ENCODE measurements at regions not wholly inside any gene's neighbourhood (a gene's known extent, or its start where the extent isn't known, plus 50 kb on each side); places are given as distances from the start of the nearest gene placed in this dataset.
"Not testable (repeated sequence)": the region's sequence is repeated elsewhere in the genome, so short reads cannot be mapped to it uniquely, and the experiment has no call there.

DNA sequence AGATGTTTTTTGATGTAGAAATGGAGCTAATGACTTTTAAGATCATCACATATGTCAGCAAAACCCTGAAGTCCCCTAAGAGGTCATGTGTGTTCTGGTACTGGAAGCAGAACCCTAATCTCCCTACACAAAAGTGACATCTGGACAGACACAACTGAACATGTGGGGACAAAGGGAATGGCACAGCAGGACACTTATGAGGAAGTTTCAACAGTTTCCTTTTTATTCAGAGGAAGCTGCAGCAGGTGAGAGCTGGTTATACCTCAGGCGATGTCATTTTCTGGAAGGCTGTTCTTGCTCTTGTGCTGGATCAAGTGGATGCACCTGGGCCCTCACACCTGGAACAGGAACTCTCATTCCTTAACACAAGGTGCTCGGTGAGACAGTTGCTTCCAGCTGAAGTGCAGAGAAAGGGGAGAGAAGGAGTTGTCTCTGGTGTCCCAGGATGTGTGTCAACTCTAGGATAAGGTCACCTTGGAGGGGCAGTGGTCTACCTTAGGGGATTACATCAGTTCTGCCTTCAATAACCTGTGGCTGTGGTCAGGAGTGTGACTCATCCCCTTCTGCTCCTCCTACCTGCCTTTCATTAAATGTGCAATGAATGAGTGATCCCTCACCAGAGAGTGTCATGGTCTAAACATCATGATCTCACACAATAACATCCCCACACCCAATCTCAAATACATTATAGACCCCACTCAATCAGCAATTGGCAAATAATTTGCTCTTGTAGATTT is 463.4 kb downstream of the TMEM121 start:
- peak; percentile 51 for DNase-seq

DNA sequence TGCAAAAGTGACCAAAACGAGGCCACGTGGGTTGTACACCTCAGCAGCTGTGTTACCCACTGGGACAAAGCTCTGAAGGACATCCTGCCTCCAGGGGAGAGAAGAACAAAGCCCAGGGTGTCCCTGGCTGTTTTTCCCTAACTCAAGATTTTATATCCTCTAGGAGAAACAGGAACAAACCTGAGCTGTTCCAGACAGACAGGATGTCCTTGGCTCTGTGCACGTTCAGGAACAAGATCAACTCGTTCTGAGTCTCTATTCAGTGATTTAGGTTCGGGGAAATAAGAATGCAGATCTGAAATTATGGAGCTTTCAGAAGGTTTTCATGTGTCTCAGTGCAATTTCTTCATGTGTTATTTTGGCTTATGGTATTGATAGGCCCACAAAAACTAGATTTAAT is 465.3 kb downstream of the TMEM121 start:
- DNase-seq: not testable (repeated sequence)

DNA sequence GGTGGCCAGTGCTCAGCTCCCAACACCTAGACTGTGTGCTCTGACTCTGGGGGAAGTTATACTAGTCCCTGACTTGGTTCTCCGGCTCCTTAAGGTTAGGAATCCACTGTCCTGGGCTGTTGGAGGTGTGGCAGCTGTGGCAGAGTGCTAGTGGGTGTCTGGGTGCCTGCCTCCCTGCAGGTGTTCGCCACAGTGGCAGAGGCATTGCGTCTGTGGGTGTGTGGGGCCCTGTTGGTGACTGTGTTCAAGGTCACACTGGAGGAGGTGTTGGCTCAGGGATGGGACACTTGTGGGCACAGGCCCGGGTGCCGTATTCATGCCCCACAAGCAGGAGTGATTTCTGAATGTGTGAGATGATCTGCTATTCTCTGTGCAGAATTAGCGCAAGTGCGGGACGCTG is 467.4 kb downstream of the TMEM121 start:
- DNase-seq: no peak

DNA sequence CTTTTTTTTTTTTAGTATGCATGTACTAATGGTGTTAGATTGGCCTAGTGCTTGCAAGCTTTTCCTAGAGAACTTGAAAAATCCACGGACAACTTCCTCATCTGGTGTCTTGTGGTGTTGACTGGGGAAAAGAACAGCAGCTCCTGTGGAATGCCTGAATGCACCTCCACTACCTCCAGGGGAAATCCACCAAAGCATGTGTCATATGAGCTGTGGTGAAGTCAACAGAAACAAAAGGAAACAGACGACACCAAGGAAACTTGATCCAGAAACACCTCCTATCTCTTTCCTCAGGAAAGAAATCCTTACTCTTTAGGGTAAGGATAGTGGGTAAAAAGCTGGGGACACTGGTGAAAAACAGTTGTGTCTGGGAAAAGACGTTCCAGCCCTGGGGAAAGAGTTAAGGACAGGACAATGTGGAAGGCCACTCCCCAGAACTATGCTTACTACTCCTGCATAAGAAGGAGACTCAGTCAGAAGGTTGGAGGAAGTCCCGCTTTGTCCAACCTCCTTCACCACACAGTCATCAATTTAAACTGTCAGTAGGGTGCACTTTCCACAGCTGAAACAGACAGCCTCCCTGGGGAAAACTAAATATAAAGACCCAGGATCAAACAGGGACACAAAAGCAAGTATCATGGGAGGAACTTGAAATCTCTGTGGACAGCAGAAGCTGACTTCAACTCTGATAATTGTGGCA is 468.8 kb downstream of the TMEM121 start:
- not testable (repeated sequence) for DNase-seq

DNA sequence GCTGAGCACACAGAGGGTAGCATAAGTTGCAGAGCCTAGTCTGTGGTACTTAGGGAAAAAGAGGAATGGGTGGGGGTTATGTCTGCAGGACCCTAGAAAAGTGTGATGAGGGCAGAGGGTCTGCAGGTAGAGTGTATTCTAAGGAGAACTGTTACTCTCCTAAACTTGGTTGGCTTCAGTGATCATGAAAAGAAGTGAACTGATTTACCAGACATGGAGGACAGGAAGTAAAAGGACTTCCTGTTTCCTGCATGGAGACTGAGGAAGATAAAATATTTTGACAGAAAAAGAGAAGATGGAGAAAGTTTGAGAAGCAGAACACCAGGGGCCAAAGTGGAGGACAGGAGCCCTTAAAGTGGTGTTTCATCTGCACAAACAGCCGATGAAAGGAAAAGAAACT is 472.2 kb downstream of the TMEM121 start:
- DNase-seq: not testable (repeated sequence)

DNA sequence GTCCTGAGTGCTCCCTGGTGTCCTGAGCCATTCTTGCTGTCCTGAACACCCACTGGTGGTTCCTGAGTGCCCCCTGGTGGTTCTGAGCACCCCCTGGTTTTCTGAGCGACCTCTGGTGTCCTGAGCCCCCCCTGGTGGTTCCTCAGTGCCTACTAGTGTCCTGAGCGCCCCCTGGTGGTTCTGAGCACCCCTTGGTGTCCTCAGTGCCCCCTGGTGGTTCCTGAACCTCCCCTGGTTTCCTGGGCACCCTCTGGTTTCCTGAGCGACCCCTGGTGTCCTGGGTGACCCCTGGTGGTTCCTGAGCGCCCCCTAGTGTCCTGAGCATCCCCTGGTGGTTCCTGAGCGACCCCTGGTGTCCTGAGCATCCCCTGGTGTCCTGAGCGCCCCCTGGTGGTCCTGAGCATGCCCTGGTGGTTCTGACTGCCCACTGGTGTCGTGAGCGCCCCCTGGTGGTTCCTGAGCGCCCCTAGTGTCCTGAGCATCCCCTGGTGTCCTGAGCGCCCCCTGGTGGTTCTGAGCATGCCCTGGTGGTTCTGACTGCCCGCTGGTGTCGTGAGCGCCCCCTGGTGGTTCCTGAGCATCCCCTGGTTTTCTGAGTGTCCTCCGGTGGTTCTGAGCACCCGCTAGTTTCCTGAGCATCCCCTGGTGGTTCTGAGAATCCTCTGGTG is 473.1 kb downstream of the TMEM121 start:
- DNase-seq: peak; percentile 73

DNA sequence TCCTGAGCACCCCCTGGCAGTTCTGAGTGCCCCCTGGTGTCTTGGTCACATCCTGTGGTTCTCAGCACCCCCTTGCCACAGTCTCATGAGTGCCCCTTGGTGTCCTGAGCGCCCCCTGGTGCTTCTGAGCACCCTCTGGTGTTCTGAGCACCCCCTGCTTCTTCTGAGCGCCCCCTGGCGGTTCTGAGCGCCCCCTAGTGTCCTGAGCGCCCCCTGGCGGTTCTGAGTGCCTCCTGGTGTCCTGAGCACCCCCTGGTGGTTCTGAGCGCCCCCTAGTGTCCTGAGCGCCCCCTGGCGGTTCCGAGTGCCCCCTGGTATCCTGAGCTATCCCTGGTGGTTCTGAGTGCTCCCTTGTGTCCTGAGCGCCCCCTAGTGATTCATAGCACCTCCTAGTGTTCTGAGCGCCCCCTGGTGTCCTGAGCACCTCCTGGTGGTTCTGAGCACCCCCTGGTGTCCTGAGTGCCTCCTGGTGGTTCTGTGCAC is 473.7 kb downstream of the TMEM121 start:
- DNase-seq: not testable (repeated sequence)

DNA sequence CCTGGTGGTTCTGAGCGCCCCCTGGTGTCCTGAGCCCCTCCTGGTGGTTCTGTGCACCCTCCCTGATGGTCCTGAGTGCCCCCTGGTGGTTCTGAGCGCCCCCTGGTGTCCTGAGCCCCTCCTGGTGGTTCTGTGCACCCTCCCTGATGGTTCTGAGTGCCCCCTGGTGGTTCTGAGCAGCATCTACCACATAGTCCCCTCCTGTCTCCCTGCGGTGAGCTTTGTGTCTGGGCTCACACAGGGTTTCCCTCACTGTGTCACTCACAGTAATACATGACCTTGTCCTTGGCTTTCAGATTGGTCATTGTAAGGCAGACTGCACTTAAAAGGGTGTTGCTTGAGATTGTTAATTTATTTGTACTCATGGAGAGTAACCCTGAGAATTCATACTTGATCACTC is 474.9 kb downstream of the TMEM121 start:
- not testable (repeated sequence) for DNase-seq

DNA sequence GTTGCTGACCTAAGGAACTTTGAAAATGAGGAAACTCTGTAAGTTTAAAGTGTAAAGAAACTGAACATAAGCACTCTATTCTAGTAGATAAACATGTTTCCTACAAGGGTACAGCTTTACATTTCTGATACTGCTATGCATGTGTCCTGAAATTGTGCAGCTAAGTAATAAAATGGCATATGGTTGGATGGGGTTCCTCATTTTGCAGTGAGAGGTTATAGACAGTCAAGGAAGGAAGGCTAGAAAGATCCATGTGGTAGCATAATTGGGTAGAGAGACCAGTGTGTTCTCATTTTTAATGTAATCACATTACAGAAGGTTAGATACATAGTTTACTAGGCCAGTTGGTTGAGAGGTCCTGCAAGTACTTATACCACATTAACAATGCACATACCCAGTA is 477.0 kb downstream of the TMEM121 start:
- no peak for DNase-seq

DNA sequence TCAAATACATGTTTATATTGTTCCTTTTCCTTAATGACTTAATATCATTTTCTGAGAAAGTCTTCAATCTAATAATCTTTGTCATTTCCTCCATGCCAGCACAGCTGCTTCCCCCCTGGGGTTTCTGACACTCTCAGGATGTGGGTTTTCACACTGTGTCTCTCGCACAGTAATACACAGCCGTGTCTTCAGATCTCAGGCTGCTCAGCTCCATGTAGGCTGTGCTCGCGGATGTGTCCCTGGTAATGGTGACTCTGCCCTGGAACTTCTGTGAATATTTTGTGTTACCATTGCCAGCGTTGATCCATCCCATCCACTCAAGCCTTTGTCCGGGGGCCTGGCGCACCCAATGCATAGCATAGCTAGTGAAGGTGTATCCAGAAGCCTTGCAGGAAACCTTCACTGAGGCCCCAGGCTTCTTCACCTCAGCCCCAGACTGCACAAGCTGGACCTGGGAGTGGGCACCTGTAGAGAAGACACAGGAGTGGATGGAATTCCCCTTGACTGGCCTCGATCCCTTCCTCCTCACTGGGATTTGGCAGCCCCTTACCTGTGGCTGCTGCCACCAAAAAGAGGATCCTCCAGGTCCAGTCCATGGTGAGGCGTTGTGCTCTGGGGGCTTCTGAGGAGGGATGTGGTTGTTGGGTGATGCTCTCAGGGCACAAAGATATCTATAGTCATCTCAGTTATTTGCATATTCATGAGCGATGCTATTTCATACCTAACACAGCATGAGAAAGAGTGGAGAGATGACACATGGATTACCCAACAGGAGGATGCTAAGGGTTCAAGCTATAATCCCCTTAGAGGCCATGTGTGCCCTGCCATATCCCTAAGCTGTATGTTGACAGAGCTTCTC is 478.8 kb downstream of the TMEM121 start:
- DNase-seq: peak; percentile 83

DNA sequence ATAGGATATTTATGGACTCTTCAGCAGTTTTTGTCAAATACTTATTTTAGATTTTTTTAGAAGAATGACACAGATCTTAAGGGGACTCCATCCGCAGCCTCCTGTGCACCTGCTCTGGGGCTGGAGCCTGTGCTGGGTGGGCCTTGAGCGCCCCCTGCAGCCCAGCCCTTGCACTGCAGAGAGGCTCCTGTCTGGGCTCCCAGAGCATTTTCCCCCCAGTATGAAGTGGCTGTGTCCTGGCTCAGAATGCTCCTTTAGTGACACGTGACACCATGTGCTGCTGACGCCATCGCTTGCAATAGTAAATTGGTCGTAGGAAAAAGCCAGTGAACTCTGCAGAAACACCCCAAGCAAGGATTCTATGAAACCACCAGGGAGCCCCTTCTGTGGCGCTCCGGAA is 479.7 kb downstream of the TMEM121 start:
- DNase-seq: peak; percentile 46

DNA sequence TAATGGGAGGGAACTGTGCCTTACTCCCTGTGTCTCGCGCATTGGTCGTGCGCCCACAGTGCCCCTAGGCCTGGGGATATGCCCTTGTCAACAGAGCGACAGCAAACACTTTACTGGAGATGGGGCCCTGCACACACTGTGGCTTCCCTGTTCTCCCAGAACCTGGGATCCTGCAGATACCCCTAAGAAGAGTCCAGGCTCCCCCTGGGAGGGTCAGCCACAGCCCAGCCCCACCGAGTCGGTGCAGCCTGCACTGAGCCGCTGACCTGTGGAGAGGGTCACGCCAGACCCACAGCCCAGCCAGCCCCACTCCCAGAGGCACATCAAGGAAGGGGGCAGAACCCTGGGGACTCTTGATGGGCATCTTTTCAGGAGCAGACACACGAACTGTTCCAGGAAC is 480.3 kb downstream of the TMEM121 start:
- DNase-seq: not testable (repeated sequence)

DNA sequence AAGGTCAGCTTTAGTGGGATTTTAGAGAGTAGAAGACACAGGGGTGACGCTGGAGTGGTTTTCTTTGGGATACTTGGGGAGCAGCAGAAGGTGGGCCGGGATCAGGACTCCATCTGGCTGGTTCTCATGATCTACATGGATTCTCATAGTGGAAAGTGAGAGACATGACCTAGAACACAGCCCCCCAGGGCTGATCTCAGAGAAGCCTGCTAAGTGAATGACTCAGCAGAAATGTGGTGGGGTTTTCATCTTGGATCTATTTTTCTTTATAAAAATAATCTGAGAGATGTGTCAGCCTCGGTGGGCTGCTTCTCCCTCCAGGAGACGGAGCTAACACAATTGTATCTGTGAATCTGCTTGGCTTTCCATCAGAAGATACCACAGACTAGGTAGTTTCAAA is 484.4 kb downstream of the TMEM121 start:
- DNase-seq: no peak

DNA sequence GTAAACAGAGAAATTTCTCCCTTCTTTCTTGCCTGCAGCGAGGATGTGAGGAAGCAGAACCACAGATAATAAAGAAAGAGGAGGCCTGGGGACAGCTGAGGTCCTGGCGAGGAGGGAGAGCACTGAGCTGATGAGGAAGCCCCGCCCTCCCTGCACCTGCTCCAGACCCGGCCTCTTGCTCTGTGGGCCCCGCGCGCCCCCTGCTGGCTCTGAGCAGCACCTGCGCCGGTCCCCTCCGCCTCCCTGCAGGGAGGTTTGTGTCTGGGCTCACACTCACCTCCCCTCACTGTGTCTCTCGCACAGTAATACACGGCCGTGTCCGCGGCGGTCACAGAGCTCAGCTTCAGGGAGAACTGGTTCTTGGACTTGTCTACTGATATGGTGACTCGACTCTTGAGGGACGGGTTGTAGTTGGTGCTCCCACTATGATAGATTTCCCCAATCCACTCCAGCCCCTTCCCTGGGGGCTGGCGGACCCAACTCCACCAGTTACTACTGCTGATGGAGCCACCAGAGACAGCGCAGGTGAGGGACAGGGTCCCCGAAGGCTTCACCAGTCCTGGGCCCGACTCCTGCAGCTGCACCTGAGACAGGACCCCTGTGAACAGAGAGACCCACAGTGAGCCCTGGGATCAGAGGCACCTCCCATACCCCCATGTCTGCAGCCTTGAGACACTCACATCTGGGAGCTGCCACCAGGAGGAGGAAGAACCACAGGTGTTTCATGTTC is 485.4 kb downstream of the TMEM121 start:
- DNase-seq: peak; percentile 60

DNA sequence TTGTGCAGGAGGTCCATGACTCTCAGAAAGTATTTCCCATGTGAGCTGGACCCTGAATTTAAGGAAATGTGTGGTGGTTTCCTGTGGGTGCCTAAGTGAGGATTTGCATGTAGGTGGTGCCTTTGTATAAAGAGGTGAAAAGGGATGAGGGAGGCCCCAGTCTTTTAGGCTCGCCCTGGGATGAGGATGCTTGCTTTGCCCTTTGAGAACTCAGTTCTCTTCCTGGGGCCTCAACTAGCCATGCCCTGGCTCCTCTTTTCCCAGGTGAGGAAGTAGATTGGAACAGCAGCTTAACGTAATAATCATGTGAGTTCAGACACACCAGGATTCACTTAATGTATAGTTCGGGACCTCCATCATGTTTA is 486.0 kb downstream of the TMEM121 start:
- DNase-seq: not testable (repeated sequence)

DNA sequence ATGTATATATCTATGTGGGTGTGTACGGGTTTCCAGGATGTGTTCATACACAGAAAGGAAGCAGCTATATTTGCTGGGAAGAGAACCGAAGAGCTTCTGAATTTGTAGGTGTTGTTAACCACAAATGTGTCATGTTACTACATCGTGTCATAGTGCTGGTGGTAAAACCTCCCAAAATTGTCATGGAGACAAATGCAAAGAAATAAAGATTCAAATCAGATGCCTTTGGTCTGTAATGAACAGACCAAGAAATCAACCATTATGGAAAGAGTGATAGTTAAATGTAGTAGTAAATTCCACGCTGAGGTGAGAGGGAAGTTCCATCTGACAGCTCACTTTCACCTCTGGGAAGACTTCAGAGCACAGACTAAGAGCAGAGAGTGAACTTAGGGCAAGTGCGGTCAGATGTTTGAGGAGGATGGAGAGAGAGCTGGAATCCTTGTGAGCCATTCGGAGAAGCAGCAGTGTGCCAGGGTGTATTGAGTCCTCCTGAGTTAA is 487.5 kb downstream of the TMEM121 start:
- DNase-seq: peak; percentile 70

DNA sequence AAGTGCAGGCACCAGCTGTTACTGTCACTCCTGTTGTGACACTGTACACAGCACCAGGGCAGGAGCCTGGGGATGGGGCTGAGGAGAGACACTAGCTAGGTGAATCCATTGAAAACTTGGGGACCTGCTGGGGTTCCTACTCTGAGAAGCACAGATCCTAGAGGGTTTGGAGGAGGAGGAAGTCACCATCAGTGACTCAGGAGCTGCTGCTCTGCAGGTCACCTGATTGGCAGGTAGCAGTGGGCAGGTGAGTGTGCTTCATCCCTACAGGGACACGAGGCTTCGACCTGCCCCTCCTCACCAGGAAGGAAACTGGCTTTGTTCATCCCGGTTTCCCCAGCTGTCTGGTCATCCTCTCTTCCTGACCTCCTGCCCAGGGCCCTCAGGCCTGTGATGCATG is 491.6 kb downstream of the TMEM121 start:
- DNase-seq: not testable (repeated sequence)

DNA sequence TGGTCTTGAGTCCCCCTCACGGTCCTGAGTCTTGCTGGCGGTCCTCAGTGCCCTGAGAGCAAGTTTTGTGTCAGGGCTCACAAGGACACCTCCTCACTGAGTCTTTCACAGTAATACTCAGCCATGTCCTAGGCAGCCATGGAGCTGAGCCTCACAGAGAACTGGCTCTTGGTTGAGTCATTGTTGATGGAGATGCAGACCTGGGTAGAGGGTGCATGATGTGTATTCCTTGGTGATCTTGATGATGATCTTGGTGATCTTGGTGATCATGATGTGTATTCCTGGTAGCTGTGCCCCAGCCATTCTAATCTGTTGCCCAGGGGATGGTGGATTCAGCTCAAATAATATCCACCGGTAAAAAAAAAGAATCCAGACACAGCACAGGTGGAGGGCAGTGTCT is 495.4 kb downstream of the TMEM121 start:
- DNase-seq: no peak

DNA sequence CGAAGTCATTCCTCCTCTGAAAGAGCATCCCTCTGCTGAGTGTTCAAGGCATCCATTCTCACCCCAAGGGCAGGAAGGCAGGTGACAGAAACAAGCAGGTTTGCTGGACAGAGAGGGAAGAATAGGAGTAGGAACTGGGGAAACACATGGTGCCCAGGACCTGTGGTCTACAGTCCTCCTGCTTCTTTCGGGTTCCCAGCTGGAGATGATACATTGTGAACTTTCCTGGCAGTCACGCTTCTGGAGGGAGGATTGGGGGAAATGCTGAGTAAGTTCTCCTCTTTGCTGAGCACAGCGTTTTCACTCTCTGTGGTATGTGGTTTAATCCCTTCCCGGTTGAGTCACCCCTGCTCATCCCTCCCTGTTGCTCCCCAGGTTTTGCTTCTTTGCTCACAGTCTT is 496.3 kb downstream of the TMEM121 start:
- DNase-seq: not testable (repeated sequence)

DNA sequence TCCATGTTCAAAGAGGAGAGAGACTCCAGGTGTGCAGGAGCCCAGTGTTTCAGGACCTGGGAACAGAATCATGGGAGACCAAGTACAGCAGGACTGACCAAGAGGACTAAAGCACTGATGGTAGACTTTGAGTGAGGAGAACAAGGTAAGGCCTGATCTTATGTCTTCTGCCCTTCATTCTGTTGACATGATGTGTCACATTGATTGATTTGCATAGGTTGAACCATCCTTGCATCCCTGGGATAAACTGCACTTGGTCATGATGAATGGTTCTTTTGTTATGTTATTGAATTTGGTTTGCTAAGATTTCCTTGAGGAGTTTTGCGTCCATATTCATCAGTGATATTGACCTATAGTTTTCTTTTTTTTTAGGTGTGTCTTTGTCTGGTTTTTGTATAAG is 497.0 kb downstream of the TMEM121 start:
- DNase-seq: no peak

DNA sequence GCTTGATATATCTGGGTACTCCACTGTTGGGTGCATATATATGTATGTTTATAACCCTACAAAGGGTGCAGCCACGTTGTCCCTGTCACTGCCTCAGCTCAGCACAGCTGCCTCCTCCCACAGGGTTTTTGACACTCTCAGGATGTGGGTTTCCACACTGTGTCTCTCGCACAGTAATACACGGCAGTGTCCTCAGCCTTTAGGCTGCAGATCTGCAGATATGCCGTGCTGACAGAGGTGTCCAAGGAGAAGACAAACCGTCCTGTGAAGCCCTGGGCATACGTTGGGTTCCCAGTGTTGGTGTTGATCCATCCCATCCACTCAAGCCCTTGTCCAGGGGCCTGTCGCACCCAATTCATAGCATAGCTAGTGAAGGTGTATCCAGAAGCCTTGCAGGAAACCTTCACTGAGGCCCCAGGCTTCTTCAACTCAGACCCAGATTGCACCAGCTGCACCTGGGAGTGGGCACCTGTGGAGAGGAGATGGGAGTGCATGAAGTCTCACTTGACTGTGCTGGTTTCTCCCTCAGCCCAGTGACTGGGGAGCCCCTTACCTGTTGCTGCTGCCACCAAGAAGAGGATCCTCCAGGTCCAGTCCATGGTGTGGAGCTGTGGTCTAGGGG is 498.7 kb downstream of the TMEM121 start:
- no peak for DNase-seq

DNA sequence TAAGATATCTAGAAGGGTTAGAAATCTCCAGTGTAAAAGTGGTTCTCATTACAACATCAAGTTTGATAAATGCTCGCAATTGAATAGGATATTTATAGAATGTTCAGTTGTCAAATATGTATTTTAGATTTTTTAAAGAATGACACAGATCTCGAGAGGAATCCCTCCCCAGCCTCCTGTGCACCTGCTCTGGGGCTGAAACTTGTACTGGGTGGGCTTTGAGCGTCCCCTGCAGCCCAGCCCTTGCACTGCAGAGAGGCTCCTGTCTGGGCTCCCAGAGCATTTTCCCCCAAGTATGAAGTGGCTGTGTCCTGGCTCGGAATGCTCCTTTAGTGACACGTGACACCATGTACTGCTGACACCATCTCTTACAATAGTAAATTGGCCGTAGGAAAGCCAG is 499.6 kb downstream of the TMEM121 start:
- DNase-seq: no peak

Data from CD4-positive, alpha-beta T cell treated with Interleukin-4 for 4 hours (primary cell).